SU-DHL-6 (cell line): ENCODE measurements at regions not wholly inside any gene's neighbourhood (a gene's known extent, or its start where the extent isn't known, plus 50 kb on each side); places are given as distances from the start of the nearest gene placed in this dataset.

Experiments
- H2AFZ ChIP-seq: fragments of 200-600 bp; sonication (generic); 2 replicates; pipeline ENCODE4 v1.6.1; 2014; ENCODE audit warnings: low read depth, mild to moderate bottlenecking, moderate library complexity, mixed read lengths, antibody characterized with exemption, low read length; ENCODE audit not compliant: severe bottlenecking
- H3F3A ChIP-seq: fragments of 200-600 bp; shearing (Covaris generic); 2 replicates; pipeline ENCODE4 v1.6.0; 2016; ENCODE audit warnings: antibody characterized with exemption, mild to moderate bottlenecking; ENCODE audit not compliant: insufficient read depth
- H3K27ac ChIP-seq: fragments of 200-600 bp; sonication (generic); 2 replicates; pipeline ENCODE4 v1.5.1; 2016; ENCODE audit warnings: low read depth, mild to moderate bottlenecking, low read length, moderate library complexity, mixed read lengths
- H3K27me3 ChIP-seq: fragments of 200-600 bp; sonication (generic), shearing (Covaris generic); 2 replicates; pipeline ENCODE4 v1.6.0; 2014; ENCODE audit warnings: mild to moderate bottlenecking, low read length
- H3K36me3 ChIP-seq: fragments of 200-600 bp; sonication (generic); 2 replicates; pipeline ENCODE4 v1.6.1; 2014; ENCODE audit warnings: mild to moderate bottlenecking, low read length, mixed read lengths
- H3K4me2 ChIP-seq: fragments of 300-600, 200-600 bp; shearing (Covaris generic), sonication (generic); 2 replicates; pipeline ENCODE4 v1.6.0; 2014; ENCODE audit warnings: low read length, low read depth, mild to moderate bottlenecking; ENCODE audit not compliant: poor library complexity, severe bottlenecking
- H3K4me3 ChIP-seq: fragments of 200-600 bp; sonication (generic); 2 replicates; pipeline ENCODE4 v1.5.1; 2014; ENCODE audit warnings: antibody characterized with exemption, low read length, mild to moderate bottlenecking, mixed read lengths; ENCODE audit not compliant: insufficient read depth, poor library complexity, severe bottlenecking
- H3K79me2 ChIP-seq: fragments of 200-600 bp; sonication (generic); 2 replicates; pipeline ENCODE4 v1.6.1; 2014; ENCODE audit warnings: mild to moderate bottlenecking, low read length, moderate library complexity; ENCODE audit not compliant: insufficient read depth
- H3K9ac ChIP-seq: fragments of 200-600 bp; sonication (generic); 2 replicates; pipeline ENCODE4 v1.7.0; 2014; ENCODE audit warnings: mild to moderate bottlenecking, low read length
- H3K9me2 ChIP-seq: fragments of 200-600 bp; sonication (generic); replicated peaks from 2 replicates; pipeline ENCODE4 v1.6.1; 2014; ENCODE audit warnings: low read length; ENCODE audit not compliant: insufficient read depth
- H3K9me3 ChIP-seq: fragments of 200-600 bp; sonication (generic); 2 replicates; pipeline ENCODE4 v1.6.1; 2014; ENCODE audit warnings: low read length, mixed read lengths; ENCODE audit not compliant: insufficient read depth
- H4K20me1 ChIP-seq: fragments of 200-600 bp; sonication (generic); 2 replicates; pipeline ENCODE4 v1.6.1; 2014; ENCODE audit warnings: low read depth, mild to moderate bottlenecking, antibody characterized with exemption, low read length, moderate library complexity, mixed read lengths
- EZH2phosphoT487 ChIP-seq: fragments of 200-600 bp; sonication (generic), shearing (Covaris generic); conservative IDR thresholded peaks from 2 replicates; pipeline ENCODE4 v1.6.1; 2018; ENCODE audit warnings: mild to moderate bottlenecking, antibody characterized with exemption, low read length, moderate library complexity, mixed read lengths
- TF ChIP-seq, protein P1 (sequence below): fragments of 200-600 bp; sonication (generic); IDR thresholded peaks from one replicate; pipeline ENCODE4 v1.5.1; 2017; ENCODE audit warnings: antibody characterized with exemption, mild to moderate bottlenecking, low read length, moderate library complexity; ENCODE audit not compliant: insufficient read depth, poor library complexity, severe bottlenecking

DNA sequence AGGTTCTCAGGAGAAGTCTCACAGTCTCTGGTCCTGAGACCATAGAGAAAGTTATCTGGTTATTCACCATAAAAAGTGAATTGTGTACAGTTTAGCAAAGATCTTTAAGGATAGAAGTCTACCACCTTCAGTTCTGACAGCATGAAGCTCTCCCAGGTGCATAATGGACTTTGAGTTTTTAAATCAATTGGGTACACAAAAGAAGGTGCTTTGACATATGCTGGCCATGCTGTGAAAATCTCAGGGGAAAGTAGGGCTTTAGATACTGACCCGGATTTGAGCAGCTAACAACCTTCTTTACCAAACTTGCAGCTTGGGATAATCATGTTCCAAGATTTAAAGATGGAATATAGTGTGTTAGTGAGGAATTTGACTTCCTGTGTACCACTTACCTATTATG, 264.2 kb downstream of the ZSWIM6 start:
- no peak overlapping the region for H3K9ac ChIP-seq
- H3K9me2 ChIP-seq: no peaks in the 10 kb centered on the region
- TF ChIP-seq EZH2phosphoT487: no peak
- TF ChIP-seq, protein P1, sequence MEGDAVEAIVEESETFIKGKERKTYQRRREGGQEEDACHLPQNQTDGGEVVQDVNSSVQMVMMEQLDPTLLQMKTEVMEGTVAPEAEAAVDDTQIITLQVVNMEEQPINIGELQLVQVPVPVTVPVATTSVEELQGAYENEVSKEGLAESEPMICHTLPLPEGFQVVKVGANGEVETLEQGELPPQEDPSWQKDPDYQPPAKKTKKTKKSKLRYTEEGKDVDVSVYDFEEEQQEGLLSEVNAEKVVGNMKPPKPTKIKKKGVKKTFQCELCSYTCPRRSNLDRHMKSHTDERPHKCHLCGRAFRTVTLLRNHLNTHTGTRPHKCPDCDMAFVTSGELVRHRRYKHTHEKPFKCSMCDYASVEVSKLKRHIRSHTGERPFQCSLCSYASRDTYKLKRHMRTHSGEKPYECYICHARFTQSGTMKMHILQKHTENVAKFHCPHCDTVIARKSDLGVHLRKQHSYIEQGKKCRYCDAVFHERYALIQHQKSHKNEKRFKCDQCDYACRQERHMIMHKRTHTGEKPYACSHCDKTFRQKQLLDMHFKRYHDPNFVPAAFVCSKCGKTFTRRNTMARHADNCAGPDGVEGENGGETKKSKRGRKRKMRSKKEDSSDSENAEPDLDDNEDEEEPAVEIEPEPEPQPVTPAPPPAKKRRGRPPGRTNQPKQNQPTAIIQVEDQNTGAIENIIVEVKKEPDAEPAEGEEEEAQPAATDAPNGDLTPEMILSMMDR: no peak
- H3K27me3 ChIP-seq: no peaks in the 10 kb centered on the region
- H3F3A ChIP-seq: no peaks in the 10 kb centered on the region
- H3K27ac ChIP-seq: no peak overlapping the region
- H2AFZ ChIP-seq: no peak overlapping the region
- H3K79me2 ChIP-seq: no peaks in the 10 kb centered on the region
- no peak overlapping the region for H3K4me3 ChIP-seq
- H3K36me3 ChIP-seq: no peaks in the 10 kb centered on the region
- H3K9me3 ChIP-seq: no peaks in the 10 kb centered on the region
- H4K20me1 ChIP-seq: no peaks in the 10 kb centered on the region
- H3K4me2 ChIP-seq: no peak overlapping the region

DNA sequence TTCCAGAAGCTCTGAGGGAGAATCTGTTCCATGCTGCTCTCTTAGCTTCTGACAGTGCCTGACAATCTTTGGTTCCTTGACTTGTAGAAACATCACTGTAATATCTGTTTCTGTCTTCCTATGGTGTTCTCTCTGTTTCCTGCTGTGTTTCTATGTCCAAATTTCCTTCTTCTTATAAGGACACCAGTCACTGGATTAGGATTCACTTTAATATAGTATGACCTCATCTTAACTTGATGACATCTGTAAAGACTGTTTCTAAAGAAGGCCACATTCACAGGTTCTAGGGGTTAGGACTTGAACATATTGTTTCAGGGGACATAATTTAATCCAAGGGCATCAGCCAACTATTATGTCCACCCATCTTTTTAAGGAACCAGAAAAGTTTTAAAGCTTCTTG, 265.6 kb downstream of the ZSWIM6 start:
- TF ChIP-seq, protein P1: no peak
- no peak for TF ChIP-seq EZH2phosphoT487
- H3K79me2 ChIP-seq: no peaks in the 10 kb centered on the region
- no peaks in the 10 kb centered on the region for H3K36me3 ChIP-seq
- no peak overlapping the region for H3K9ac ChIP-seq
- no peaks in the 10 kb centered on the region for H4K20me1 ChIP-seq
- H3K9me2 ChIP-seq: no peaks in the 10 kb centered on the region
- H3F3A ChIP-seq: no peaks in the 10 kb centered on the region
- H3K9me3 ChIP-seq: no peaks in the 10 kb centered on the region
- H3K4me2 ChIP-seq: no peak overlapping the region
- no peak overlapping the region for H3K27ac ChIP-seq
- H3K27me3 ChIP-seq: no peaks in the 10 kb centered on the region
- no peak overlapping the region for H2AFZ ChIP-seq
- no peak overlapping the region for H3K4me3 ChIP-seq

DNA sequence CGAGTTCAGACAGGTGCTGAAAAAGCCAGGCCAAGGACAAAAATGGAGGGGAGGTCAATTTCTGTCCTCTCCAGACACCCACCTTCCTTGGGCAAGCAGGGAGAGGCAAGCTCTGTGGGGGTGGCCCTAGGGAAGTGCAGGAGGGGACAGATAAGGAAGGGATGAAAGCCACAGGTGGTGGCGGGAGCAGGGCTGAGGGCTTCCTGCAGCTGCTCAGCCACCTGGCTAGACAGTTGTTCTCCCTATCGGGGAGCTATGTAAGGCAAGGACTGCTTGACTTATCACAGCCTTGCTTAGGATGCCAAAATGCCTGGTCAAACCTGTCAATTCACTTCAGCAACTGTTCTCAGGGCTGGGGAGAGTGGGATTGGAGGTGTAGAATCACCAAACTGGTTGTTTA, 266.1 kb downstream of the ZSWIM6 start:
- TF ChIP-seq EZH2phosphoT487: no peak
- TF ChIP-seq, protein P1: no peak
- H3F3A ChIP-seq: no peaks in the 10 kb centered on the region
- no peak overlapping the region for H3K9ac ChIP-seq
- H3K9me3 ChIP-seq: no peaks in the 10 kb centered on the region
- H3K36me3 ChIP-seq: no peaks in the 10 kb centered on the region
- no peaks in the 10 kb centered on the region for H3K27me3 ChIP-seq
- H3K4me2 ChIP-seq: no peak overlapping the region
- H3K27ac ChIP-seq: no peak overlapping the region
- no peak overlapping the region for H3K4me3 ChIP-seq
- H2AFZ ChIP-seq: no peak overlapping the region
- H3K79me2 ChIP-seq: no peaks in the 10 kb centered on the region
- no peaks in the 10 kb centered on the region for H4K20me1 ChIP-seq
- H3K9me2 ChIP-seq: no peaks in the 10 kb centered on the region
